ENCODE measurements at regions not wholly inside any gene's neighbourhood (a gene's known extent, or its start where the extent isn't known, plus 50 kb on each side); places are given as distances from the start of the nearest gene placed in this dataset.

DNA sequence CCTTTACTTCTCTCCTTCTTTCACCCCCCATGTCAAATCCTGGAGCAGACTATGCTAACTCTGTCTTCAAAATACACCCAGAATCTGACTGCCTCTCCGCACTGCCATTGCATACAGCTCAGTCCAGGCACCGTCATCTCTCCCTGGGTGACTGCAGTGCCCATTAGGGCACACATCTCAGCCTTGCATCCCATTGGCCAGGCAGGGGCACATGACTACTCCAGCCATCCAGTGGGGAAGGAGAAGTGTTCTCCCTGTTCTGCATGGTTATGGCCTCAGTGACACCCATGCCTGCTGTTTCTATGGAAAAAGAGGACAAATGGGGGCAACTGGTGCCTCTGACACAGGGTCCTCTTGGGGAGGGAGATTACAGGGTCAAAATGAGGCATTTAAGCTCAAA lies 270.5 kb downstream of the MATN1 start:
- TF ChIP-seq, protein P1, sequence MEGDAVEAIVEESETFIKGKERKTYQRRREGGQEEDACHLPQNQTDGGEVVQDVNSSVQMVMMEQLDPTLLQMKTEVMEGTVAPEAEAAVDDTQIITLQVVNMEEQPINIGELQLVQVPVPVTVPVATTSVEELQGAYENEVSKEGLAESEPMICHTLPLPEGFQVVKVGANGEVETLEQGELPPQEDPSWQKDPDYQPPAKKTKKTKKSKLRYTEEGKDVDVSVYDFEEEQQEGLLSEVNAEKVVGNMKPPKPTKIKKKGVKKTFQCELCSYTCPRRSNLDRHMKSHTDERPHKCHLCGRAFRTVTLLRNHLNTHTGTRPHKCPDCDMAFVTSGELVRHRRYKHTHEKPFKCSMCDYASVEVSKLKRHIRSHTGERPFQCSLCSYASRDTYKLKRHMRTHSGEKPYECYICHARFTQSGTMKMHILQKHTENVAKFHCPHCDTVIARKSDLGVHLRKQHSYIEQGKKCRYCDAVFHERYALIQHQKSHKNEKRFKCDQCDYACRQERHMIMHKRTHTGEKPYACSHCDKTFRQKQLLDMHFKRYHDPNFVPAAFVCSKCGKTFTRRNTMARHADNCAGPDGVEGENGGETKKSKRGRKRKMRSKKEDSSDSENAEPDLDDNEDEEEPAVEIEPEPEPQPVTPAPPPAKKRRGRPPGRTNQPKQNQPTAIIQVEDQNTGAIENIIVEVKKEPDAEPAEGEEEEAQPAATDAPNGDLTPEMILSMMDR (IDR thresholded peaks at IDR 0.05; ENCODE audit: control insufficient read depth, insufficient read depth, low read depth, low read length, missing control alignments) = no peak
- no peak for DNase-seq (ENCODE audit: low read depth)

DNA sequence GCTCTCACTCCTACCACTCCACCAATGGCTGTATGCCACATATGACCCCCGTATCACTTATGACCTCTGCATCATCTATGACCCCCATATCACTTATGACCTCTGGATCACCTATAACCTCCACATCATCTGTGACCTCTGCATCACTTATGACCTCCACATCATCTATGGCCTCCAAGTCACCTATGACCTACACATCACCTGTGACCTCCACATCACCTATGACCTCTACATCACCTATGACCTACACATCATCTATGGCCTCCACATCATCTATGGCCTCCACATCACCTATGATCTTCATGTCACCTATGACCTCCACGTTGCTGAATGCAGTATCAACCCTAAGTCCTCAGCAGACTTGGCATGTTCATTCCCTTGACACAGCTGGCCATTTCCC lies 271.2 kb downstream of the MATN1 start:
- H3K4me3 ChIP-seq (ENCODE audit: control insufficient read depth, low read depth, low read length) = no peak overlapping the region
- TF ChIP-seq, protein P1 (IDR thresholded peaks at IDR 0.05; ENCODE audit: control insufficient read depth, insufficient read depth, low read depth, low read length, missing control alignments) = no peak
- no peak for DNase-seq (ENCODE audit: low read depth)

More for the DNA sequence above, 270.5 kb downstream of the MATN1 start:
- H3K4me3 ChIP-seq (ENCODE audit: control insufficient read depth, low read depth, low read length) = no peak overlapping the region

DNA sequence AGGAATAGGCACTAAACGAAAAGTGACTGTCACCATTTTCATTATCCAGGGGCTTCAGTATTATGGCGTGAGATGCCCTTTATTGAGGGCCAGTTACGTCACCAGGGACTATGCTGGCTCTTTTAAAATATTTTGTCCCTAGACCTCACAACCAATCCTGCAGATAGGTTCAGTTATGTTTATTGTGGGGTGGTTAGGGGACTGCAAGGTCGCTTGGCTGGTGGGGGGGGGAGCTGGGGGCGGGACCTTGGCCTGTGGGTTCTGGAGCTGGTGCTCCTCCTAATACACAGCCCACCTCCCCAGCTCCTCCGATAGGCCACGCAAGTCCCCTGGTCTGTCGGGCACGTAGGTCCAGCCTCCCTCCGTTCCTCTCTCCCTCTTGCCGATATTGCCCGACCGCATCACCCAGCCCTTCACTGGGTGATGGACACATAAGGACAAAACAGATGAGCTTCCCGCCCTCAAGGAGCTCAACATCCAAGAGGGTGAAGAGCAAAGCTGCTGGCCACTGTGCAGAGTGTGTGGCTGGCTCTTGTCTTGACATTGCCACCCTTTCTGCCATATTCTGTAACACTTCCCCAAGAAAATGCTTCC lies 271.8 kb downstream of the MATN1 start:
- TF ChIP-seq, protein P1 (IDR thresholded peaks at IDR 0.05; ENCODE audit: control insufficient read depth, insufficient read depth, low read depth, low read length, missing control alignments) = no peak
- no peak for DNase-seq (ENCODE audit: low read depth)

DNA sequence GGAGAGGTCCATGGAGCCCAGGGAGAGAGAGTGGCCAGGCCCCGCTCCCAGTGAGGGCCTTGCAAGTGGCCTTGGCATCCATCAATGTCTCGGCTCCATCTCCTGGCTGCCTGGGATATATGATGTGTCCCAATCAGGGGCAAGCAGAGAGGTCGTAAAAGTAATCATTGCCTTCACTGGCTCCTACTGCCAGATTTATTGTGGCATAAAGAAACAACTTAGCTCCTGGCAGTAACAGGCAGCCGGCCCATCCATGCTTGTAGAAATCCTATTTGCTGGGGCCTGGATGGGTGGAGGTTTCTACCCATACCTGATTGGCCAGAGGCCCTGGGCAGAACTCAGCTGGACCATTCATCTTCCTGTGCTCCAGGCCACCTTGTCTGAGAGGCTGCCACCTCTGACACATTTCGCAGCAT lies 272.6 kb downstream of the MATN1 start:
- no peak overlapping the region for H3K4me3 ChIP-seq (ENCODE audit: control insufficient read depth, low read depth, low read length)
- TF ChIP-seq, protein P1 (IDR thresholded peaks at IDR 0.05; ENCODE audit: control insufficient read depth, insufficient read depth, low read depth, low read length, missing control alignments) = no peak
- no peak for DNase-seq (ENCODE audit: low read depth)

More for the DNA sequence above, 271.8 kb downstream of the MATN1 start:
- no peak overlapping the region for H3K4me3 ChIP-seq (ENCODE audit: control insufficient read depth, low read depth, low read length)

DNA sequence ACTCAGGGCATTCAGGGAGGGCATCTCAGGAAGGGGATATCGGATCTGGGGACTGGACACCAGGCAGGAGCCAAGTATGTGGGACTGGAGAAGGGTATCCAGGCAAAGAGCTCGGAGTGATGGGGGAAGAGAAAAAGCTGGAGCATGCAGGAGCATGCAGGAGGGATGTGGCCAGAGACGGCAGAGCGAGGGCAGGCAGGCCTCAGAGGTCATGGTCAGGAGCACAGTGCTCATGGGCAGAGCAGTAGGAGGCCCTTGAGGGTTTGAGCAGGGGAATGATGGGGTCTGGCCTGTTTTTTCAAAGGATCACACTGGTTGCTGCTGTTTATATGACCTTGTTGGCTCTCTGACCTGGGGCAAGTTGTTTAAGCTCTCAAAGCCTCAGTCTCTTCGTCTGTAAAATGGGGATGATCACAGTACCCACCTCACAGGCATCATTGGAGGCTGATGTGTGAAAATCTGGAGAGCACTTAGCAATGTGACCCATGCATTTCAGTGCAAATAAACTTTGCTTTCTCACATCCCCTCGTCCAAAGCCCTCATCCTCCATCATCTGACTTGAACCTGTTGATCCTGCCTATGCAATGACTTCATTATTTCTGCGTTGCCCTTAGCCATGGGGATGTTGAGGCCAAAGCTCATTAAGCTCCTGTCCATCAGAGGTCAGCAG lies 273.1 kb downstream of the MATN1 start:
- TF ChIP-seq, protein P1 (IDR thresholded peaks at IDR 0.05; ENCODE audit: control insufficient read depth, insufficient read depth, low read depth, low read length, missing control alignments) = no peak
- no peak for DNase-seq (ENCODE audit: low read depth)
- H3K4me3 ChIP-seq (ENCODE audit: control insufficient read depth, low read depth, low read length) = no peak overlapping the region

DNA sequence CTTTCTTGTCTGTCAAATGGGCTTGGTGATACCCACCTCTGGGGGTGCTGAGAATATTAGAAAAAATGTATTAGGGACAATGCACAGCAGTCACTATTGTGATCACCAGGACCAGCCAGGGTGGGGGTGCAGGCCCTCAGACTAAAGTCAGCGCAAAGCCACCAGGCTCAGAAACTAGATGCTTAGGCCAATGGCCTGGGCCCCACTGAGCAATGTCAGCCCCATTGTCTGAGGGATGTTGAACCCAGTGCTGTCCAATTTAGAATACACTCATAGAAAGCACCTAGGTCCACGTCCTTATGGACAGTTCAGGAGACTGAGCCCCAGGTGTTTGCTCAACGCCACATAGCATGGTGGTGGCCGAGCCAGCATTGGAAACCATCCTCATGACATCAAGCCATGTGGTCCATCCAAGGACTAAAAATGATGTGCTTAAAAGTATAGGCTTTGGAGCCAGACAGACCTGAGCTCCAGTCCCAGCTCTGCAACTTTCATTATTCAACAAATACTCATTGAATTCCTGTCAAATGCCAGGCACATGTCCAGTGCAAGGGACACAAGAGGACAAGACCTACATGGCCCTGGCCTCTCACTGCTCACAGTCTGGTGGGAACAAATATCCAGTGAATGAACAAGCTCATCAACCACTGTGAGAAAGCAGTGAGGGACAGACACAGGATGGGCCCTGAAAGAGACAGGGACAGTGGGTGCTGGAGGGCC lies 273.8 kb downstream of the MATN1 start:
- TF ChIP-seq, protein P1 (IDR thresholded peaks at IDR 0.05; ENCODE audit: control insufficient read depth, insufficient read depth, low read depth, low read length, missing control alignments) = no peak
- no peak for DNase-seq (ENCODE audit: low read depth)
- no peak overlapping the region for H3K4me3 ChIP-seq (ENCODE audit: control insufficient read depth, low read depth, low read length)

Measured in AG09309 (cell line).